ENCODE measurements at regions not wholly inside any gene's neighbourhood (a gene's known extent, or its start where the extent isn't known, plus 50 kb on each side); places are given as distances from the start of the nearest gene placed in this dataset.

DNA sequence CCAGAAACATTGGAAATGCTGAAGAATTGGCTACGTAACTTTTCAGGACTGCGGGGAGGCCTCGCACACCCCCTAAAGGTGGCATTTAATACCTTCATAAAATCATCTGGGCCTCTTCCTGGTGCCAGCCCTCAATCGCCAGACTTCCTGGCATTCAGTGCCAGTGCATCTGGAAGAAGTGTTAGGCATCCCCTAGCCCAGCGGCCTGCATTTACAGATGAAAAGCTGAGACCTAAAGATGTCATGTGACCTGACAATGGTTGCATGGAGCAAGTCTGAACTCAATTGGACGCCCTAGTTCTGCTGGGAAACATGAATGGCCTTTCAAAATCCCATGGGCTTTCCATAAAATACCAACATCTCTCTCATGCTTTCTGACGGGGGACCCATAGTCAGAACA is 81.0 kb upstream of the TMEM45B start:
- H3K27ac ChIP-seq (ENCODE audit: low read depth in 1 of 2, low read length in 1 of 2), result no peak overlapping the region
- WGBS, result 96% methylated on average over 7 of the region's 7 CpGs
- H3K27me3 ChIP-seq (ENCODE audit: control insufficient read depth in 2 of 2, insufficient read depth in 1 of 2, low read length in 1 of 2), result peaks cover 0 to 3% of the 10 kb centered on the region in 2 donors
- no peaks in the 10 kb centered on the region for H3K36me3 ChIP-seq (ENCODE audit: control insufficient read depth in 2 of 2, insufficient read depth in 2 of 2, low read length in 1 of 2)
- H3K4me3 ChIP-seq (ENCODE audit: low read length in 2 of 2), result no peak overlapping the region
- H3K9me3 ChIP-seq (ENCODE audit: control insufficient read depth in 2 of 2, insufficient read depth in 1 of 2, low read length in 1 of 2), result no peaks in the 10 kb centered on the region
- H3K4me1 ChIP-seq (ENCODE audit: control insufficient read depth in 2 of 2, insufficient read depth in 2 of 2, low read length in 2 of 2), result no peaks in the 10 kb centered on the region
- DNase-seq (ENCODE audit: low read depth in 6 of 9, low spot score in 9 of 9), result no peak

DNA sequence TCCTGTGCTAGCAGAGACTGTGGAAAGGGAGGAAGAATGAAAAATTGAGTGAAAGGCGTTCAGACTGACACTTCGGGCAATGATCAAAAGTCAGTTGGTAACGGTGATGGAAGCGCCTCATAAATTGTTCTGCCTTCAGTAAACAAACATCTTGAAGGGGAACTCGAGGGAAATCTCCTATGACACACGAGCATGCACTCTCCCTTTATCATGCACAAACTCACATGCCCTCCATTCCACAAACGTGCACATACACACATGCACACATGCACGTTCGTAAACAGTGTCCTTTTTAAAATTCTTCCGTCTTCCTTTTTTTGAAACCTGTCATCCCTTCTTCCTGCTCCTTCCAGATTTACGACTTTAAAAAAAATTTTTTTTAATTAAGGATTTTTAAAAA is 77.8 kb upstream of the TMEM45B start:
- Histone ChIP-seq H3K36me3 (ENCODE audit: control insufficient read depth in 2 of 2, insufficient read depth in 2 of 2, low read length in 1 of 2) (no peaks in the 10 kb centered on the region), H3K4me3 (ENCODE audit: low read length in 2 of 2) (no peak overlapping the region), H3K27me3 (ENCODE audit: control insufficient read depth in 2 of 2, insufficient read depth in 1 of 2, low read length in 1 of 2) (peaks cover 0 to 3% of the 10 kb centered on the region in 2 donors), H3K4me1 (ENCODE audit: control insufficient read depth in 2 of 2, insufficient read depth in 2 of 2, low read length in 2 of 2) (no peaks in the 10 kb centered on the region), H3K9me3 (ENCODE audit: control insufficient read depth in 2 of 2, insufficient read depth in 1 of 2, low read length in 1 of 2) (no peaks in the 10 kb centered on the region), H3K27ac (ENCODE audit: low read depth in 1 of 2, low read length in 1 of 2) (no peak overlapping the region)
- 24% methylated on average over 11 of the region's 11 CpGs for WGBS
- no peak for DNase-seq (ENCODE audit: low read depth in 6 of 9, low spot score in 9 of 9)

DNA sequence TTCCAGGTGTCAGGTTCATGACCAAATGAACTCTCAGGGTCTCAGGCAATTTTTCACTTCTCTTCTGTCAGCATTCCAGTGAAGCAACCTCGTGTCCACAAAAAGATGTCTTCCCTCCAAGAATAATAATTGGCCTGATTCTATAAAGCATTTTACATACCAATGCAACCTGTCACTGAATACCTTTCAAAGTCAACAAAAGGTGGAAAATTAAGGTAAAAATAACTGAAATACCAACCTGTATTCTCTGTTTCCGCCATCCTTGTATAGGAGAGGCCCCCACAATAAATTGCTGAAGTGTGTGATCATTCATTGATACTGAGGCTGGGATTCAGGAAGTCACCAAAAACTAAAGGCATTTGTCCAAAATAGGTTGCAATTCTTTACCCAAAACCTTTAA is 77.4 kb upstream of the TMEM45B start:
- no peak for DNase-seq (ENCODE audit: low read depth in 6 of 9, low spot score in 9 of 9)
- WGBS, result 88% methylated on average over 2 of the region's 2 CpGs
- H3K4me1 ChIP-seq (ENCODE audit: control insufficient read depth in 2 of 2, insufficient read depth in 2 of 2, low read length in 2 of 2), result no peaks in the 10 kb centered on the region
- H3K9me3 ChIP-seq (ENCODE audit: control insufficient read depth in 2 of 2, insufficient read depth in 1 of 2, low read length in 1 of 2), result no peaks in the 10 kb centered on the region
- H3K27ac ChIP-seq (ENCODE audit: low read depth in 1 of 2, low read length in 1 of 2), result no peak overlapping the region
- peaks cover 0 to 3% of the 10 kb centered on the region in 2 donors for H3K27me3 ChIP-seq (ENCODE audit: control insufficient read depth in 2 of 2, insufficient read depth in 1 of 2, low read length in 1 of 2)
- no peak overlapping the region for H3K4me3 ChIP-seq (ENCODE audit: low read length in 2 of 2)
- no peaks in the 10 kb centered on the region for H3K36me3 ChIP-seq (ENCODE audit: control insufficient read depth in 2 of 2, insufficient read depth in 2 of 2, low read length in 1 of 2)

DNA sequence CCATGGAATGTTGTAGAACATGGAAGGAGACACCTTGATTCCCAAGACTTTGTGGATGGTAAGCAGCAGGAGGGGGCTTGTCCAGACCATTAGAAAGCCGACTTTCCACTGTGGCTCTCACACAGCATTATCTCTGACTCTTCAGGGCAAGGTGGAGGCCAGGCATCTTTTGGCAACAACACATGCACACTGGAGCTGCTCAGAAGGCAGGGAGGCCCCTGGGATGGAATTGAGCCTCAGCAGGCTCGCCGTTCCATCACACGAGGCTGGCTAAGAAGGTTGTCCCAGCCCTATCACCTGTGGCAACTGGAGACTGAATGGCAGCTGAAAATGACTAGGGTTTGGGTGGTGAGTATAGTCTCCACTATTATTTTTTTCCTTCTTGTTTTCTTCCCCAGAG is 76.3 kb upstream of the TMEM45B start:
- 98% methylated on average over 4 of the region's 4 CpGs for WGBS
- no peaks in the 10 kb centered on the region for H3K9me3 ChIP-seq (ENCODE audit: control insufficient read depth in 2 of 2, insufficient read depth in 1 of 2, low read length in 1 of 2)
- no peaks in the 10 kb centered on the region for H3K4me1 ChIP-seq (ENCODE audit: control insufficient read depth in 2 of 2, insufficient read depth in 2 of 2, low read length in 2 of 2)
- no peak for DNase-seq (ENCODE audit: low read depth in 6 of 9, low spot score in 9 of 9)
- H3K27me3 ChIP-seq (ENCODE audit: control insufficient read depth in 2 of 2, insufficient read depth in 1 of 2, low read length in 1 of 2), result peaks cover 0 to 3% of the 10 kb centered on the region in 2 donors
- H3K4me3 ChIP-seq (ENCODE audit: low read length in 2 of 2), result no peak overlapping the region
- H3K27ac ChIP-seq (ENCODE audit: low read depth in 1 of 2, low read length in 1 of 2), result no peak overlapping the region
- no peaks in the 10 kb centered on the region for H3K36me3 ChIP-seq (ENCODE audit: control insufficient read depth in 2 of 2, insufficient read depth in 2 of 2, low read length in 1 of 2)

DNA sequence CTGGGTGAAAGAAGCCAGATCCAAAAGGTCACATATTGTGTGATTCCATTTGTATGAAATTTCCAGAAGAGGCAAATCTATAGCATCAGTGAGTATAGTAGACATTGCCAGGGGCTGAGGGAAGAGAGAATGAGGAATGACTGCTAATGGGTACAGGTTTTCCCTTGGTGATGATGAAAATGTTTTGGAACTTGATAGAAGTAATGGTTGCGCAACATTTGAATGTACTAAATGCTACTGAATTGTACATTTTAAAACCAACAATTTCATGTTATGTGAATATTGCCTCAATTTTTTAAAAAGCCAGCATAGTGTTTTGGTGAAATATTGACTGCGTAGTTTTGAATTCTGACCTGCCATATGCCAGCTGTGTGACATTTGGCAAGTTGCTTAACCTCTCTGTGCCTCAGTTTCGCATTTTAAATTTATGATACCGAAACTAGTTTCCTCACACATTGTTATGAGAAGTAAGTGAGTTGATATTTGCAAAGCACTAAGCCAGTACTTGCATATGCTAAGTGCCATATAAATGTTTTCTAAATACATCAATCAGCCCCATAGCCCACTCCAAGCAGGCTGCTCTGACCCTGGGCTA is 75.4 kb upstream of the TMEM45B start:
- Histone ChIP-seq H3K9me3 (ENCODE audit: control insufficient read depth in 2 of 2, insufficient read depth in 1 of 2, low read length in 1 of 2) (no peaks in the 10 kb centered on the region), H3K4me3 (ENCODE audit: low read length in 2 of 2) (no peak overlapping the region), H3K27me3 (ENCODE audit: control insufficient read depth in 2 of 2, insufficient read depth in 1 of 2, low read length in 1 of 2) (peaks cover 0 to 3% of the 10 kb centered on the region in 2 donors), H3K27ac (ENCODE audit: low read depth in 1 of 2, low read length in 1 of 2) (no peak overlapping the region), H3K36me3 (ENCODE audit: control insufficient read depth in 2 of 2, insufficient read depth in 2 of 2, low read length in 1 of 2) (no peaks in the 10 kb centered on the region), H3K4me1 (ENCODE audit: control insufficient read depth in 2 of 2, insufficient read depth in 2 of 2, low read length in 2 of 2) (no peaks in the 10 kb centered on the region)
- 97% methylated on average over 4 of the region's 4 CpGs for WGBS
- DNase-seq (ENCODE audit: low read depth in 6 of 9, low spot score in 9 of 9), result no peak

DNA sequence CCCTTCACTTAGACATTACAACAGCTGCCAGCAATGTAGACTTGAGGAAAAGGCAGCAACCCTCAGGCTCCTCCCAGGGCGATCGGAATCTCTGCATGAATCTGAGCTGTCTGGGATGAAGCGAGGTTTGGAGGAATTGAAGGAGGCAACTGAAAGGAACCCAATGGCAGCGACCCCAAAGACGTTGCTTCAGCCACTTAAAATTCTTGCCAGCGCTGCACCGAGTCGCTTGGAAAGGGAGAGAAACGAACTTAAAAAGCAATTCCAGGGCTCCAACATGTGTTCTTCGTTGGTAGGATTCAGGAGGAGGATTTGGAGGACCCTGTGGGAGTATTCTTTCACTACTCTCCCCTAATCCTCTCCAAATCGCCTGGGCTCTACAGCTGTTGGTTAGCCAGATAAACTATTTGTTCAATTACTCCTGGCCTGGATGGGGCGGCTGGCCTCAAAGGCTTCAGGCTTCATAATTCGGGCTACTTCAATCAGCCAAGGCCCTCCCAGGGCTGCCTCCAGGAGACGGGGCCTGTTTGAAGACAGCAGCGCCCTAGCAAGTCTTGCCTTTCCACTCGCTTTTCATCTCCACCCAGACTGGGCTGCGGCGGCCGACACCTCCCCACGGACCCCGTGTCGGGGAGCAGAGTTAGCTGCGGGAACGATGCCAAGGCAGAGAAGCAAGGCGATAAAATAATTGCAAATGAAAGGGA is 72.4 kb upstream of the TMEM45B start:
- H3K36me3 ChIP-seq (ENCODE audit: control insufficient read depth in 2 of 2, insufficient read depth in 2 of 2, low read length in 1 of 2), result no peaks in the 10 kb centered on the region
- no peaks in the 10 kb centered on the region for H3K4me1 ChIP-seq (ENCODE audit: control insufficient read depth in 2 of 2, insufficient read depth in 2 of 2, low read length in 2 of 2)
- no peaks in the 10 kb centered on the region for H3K9me3 ChIP-seq (ENCODE audit: control insufficient read depth in 2 of 2, insufficient read depth in 1 of 2, low read length in 1 of 2)
- 87% methylated on average over 25 of the region's 25 CpGs for WGBS
- no peak overlapping the region for H3K27ac ChIP-seq (ENCODE audit: low read depth in 1 of 2, low read length in 1 of 2)
- no peak for DNase-seq (ENCODE audit: low read depth in 6 of 9, low spot score in 9 of 9)
- H3K4me3 ChIP-seq (ENCODE audit: low read length in 2 of 2), result no peak overlapping the region
- no peaks in the 10 kb centered on the region for H3K27me3 ChIP-seq (ENCODE audit: control insufficient read depth in 2 of 2, insufficient read depth in 1 of 2, low read length in 1 of 2)

DNA sequence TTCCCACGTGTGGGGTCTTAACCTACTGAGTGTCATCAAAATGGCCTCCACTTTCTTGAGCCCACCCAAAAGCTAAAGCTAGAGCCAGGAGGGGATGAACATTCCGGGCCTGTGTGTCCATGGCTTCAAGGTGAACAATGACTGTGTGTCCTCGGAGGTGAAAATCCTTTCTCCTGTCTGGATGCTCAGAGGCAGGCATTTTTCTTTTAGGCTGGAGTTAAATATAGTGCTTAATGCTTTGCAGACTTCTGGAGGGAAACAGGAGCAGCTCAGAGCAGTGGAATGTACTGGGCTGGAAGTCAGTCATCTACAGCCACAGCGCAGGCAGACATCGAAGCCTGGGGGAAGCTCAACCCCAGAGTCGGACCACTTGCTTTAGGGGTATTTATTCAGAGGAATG is 68.6 kb upstream of the TMEM45B start:
- Histone ChIP-seq H3K4me1 (ENCODE audit: control insufficient read depth in 2 of 2, insufficient read depth in 2 of 2, low read length in 2 of 2) (peaks cover 0 to 4% of the 10 kb centered on the region in 2 donors), H3K9me3 (ENCODE audit: control insufficient read depth in 2 of 2, insufficient read depth in 1 of 2, low read length in 1 of 2) (no peaks in the 10 kb centered on the region), H3K27me3 (ENCODE audit: control insufficient read depth in 2 of 2, insufficient read depth in 1 of 2, low read length in 1 of 2) (peaks cover 5 to 13% of the 10 kb centered on the region in 2 donors), H3K36me3 (ENCODE audit: control insufficient read depth in 2 of 2, insufficient read depth in 2 of 2, low read length in 1 of 2) (no peaks in the 10 kb centered on the region), H3K4me3 (ENCODE audit: low read length in 2 of 2) (no peak overlapping the region), H3K27ac (ENCODE audit: low read depth in 1 of 2, low read length in 1 of 2) (no peak overlapping the region)
- DNase-seq (ENCODE audit: low read depth in 6 of 9, low spot score in 9 of 9), result no peak
- WGBS, result 90% methylated on average over 6 of the region's 6 CpGs

DNA sequence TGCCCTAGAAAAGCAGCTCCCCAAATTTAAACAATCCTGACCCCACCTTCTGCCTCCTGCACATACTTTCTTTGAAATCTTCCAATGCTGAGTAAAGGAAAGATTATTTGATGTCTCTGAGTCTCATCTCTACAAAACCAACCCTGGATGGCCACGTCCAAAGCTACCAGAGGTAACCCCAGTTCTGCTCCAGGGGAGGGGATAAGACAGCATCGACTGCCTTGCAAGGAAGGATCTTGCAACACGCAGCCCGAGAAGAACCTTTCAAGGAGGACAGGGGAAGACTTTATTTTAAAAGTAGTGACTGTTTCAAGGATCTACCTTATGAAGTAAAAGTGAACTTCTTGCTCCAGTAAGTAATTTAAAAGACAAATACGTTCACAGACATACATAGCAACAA is 66.5 kb upstream of the TMEM45B start:
- H3K4me3 ChIP-seq (ENCODE audit: low read length in 2 of 2), result no peak overlapping the region
- H3K4me1 ChIP-seq (ENCODE audit: control insufficient read depth in 2 of 2, insufficient read depth in 2 of 2, low read length in 2 of 2), result peaks cover 0 to 4% of the 10 kb centered on the region in 2 donors
- H3K27me3 ChIP-seq (ENCODE audit: control insufficient read depth in 2 of 2, insufficient read depth in 1 of 2, low read length in 1 of 2), result peaks cover 5 to 13% of the 10 kb centered on the region in 2 donors
- 80% methylated on average over 5 of the region's 5 CpGs for whole genome bisulfite sequencing
- H3K27ac ChIP-seq (ENCODE audit: low read depth in 1 of 2, low read length in 1 of 2), result no peak overlapping the region
- no peaks in the 10 kb centered on the region for H3K9me3 ChIP-seq (ENCODE audit: control insufficient read depth in 2 of 2, insufficient read depth in 1 of 2, low read length in 1 of 2)
- DNase-seq (ENCODE audit: low read depth in 6 of 9, low spot score in 9 of 9), result no peak
- no peaks in the 10 kb centered on the region for H3K36me3 ChIP-seq (ENCODE audit: control insufficient read depth in 2 of 2, insufficient read depth in 2 of 2, low read length in 1 of 2)

DNA sequence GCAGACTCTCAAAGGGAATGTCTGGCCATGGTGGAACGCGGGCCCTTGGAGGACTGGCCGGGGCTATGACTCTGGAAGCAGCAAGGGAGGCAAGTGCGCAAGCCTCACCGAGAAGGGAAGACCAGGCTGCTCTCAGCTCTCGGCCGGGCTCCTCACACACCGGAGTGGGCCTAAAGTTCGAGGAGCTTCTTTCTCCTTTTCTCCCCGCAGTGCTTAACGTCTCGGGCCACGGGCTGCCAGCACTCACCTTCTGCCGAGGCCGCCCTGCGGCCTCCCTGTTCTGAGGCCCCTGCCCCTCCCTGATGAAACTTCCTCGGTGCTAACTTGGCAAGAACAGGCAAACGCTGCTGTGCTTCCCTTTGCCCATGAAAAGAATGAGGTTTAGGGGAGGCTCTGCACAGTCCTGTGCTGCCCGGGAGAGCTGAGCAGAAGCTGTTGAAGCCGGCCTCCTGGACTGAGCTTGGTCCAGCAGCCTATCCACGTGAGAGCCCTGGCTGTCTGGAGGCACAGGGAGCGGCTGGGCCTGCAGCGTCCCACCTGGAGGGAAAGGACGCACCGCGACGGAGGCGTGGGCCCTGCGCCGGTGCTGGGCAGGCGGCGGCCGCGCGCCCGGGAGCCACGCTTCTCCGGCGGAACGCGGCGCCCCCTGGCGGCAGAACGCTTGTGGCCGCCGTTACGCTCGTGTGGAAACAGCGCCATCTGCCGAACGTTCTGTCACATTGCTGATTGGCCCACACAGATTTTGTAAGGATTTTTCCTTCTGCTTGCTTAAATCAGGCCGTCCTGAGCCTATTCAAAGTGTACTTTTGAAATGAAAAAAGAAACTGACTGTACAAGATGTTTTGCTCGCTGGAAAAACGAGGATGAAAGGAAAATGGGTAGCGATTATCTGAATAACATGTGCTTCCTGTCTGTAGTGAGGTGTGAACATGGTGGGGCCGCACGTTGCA is 65.0 kb upstream of the TMEM45B start:
- DNase-seq (ENCODE audit: low read depth in 6 of 9, low spot score in 9 of 9), result peak; percentile 29 to 79 (median 57)
- H3K27ac ChIP-seq (ENCODE audit: low read depth in 1 of 2, low read length in 1 of 2), result no peak overlapping the region
- no peaks in the 10 kb centered on the region for H3K9me3 ChIP-seq (ENCODE audit: control insufficient read depth in 2 of 2, insufficient read depth in 1 of 2, low read length in 1 of 2)
- H3K36me3 ChIP-seq (ENCODE audit: control insufficient read depth in 2 of 2, insufficient read depth in 2 of 2, low read length in 1 of 2), result no peaks in the 10 kb centered on the region
- H3K27me3 ChIP-seq (ENCODE audit: control insufficient read depth in 2 of 2, insufficient read depth in 1 of 2, low read length in 1 of 2), result peaks cover 5 to 13% of the 10 kb centered on the region in 2 donors
- WGBS, result 21% methylated on average over 57 of the region's 57 CpGs
- peaks cover 0 to 4% of the 10 kb centered on the region in 2 donors for H3K4me1 ChIP-seq (ENCODE audit: control insufficient read depth in 2 of 2, insufficient read depth in 2 of 2, low read length in 2 of 2)
- no peak overlapping the region for H3K4me3 ChIP-seq (ENCODE audit: low read length in 2 of 2)

Data from thymus (tissue), 11 donors.